ENCODE measurements at regions not wholly inside any gene's neighbourhood (a gene's known extent, or its start where the extent isn't known, plus 50 kb on each side); places are given as distances from the start of the nearest gene placed in this dataset.

DNA sequence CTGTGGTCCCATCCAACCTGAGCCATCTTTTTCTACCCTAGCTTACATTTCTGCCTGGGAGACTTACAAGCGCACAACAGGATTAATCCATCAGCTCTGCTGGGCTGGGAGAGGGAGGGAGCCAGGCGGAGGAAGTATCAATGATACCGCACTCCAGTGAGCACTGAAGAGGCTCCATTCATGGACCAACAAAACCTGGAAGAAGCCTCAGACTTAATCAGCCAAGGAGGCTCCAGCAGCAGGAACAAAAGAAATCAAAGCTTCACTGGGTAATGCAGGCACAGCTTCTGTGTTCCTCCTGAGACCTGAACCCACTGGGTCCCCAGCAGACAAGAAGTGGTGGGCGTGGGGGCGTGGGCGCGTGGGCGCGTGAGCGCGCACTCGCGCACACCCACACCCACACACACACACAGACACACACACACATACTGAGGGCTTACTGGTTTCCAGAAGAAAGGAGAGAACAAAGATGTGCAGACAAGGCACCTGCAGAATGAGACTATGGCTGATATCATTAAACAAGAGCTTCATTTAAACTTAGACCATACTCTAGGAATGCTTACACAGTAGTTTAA is 87.0 kb upstream of the BOC start (continued):
- no peak for TF ChIP-seq SRF (IDR thresholded peaks at IDR 0.05; ENCODE audit: low read depth, low read length)
- no peak for TF ChIP-seq SP2 (IDR thresholded peaks at IDR 0.05; ENCODE audit: low read length)
- no peak for TF ChIP-seq ASH2L (IDR thresholded peaks at IDR 0.05; ENCODE audit: low read length)
- TF ChIP-seq, protein P1, sequence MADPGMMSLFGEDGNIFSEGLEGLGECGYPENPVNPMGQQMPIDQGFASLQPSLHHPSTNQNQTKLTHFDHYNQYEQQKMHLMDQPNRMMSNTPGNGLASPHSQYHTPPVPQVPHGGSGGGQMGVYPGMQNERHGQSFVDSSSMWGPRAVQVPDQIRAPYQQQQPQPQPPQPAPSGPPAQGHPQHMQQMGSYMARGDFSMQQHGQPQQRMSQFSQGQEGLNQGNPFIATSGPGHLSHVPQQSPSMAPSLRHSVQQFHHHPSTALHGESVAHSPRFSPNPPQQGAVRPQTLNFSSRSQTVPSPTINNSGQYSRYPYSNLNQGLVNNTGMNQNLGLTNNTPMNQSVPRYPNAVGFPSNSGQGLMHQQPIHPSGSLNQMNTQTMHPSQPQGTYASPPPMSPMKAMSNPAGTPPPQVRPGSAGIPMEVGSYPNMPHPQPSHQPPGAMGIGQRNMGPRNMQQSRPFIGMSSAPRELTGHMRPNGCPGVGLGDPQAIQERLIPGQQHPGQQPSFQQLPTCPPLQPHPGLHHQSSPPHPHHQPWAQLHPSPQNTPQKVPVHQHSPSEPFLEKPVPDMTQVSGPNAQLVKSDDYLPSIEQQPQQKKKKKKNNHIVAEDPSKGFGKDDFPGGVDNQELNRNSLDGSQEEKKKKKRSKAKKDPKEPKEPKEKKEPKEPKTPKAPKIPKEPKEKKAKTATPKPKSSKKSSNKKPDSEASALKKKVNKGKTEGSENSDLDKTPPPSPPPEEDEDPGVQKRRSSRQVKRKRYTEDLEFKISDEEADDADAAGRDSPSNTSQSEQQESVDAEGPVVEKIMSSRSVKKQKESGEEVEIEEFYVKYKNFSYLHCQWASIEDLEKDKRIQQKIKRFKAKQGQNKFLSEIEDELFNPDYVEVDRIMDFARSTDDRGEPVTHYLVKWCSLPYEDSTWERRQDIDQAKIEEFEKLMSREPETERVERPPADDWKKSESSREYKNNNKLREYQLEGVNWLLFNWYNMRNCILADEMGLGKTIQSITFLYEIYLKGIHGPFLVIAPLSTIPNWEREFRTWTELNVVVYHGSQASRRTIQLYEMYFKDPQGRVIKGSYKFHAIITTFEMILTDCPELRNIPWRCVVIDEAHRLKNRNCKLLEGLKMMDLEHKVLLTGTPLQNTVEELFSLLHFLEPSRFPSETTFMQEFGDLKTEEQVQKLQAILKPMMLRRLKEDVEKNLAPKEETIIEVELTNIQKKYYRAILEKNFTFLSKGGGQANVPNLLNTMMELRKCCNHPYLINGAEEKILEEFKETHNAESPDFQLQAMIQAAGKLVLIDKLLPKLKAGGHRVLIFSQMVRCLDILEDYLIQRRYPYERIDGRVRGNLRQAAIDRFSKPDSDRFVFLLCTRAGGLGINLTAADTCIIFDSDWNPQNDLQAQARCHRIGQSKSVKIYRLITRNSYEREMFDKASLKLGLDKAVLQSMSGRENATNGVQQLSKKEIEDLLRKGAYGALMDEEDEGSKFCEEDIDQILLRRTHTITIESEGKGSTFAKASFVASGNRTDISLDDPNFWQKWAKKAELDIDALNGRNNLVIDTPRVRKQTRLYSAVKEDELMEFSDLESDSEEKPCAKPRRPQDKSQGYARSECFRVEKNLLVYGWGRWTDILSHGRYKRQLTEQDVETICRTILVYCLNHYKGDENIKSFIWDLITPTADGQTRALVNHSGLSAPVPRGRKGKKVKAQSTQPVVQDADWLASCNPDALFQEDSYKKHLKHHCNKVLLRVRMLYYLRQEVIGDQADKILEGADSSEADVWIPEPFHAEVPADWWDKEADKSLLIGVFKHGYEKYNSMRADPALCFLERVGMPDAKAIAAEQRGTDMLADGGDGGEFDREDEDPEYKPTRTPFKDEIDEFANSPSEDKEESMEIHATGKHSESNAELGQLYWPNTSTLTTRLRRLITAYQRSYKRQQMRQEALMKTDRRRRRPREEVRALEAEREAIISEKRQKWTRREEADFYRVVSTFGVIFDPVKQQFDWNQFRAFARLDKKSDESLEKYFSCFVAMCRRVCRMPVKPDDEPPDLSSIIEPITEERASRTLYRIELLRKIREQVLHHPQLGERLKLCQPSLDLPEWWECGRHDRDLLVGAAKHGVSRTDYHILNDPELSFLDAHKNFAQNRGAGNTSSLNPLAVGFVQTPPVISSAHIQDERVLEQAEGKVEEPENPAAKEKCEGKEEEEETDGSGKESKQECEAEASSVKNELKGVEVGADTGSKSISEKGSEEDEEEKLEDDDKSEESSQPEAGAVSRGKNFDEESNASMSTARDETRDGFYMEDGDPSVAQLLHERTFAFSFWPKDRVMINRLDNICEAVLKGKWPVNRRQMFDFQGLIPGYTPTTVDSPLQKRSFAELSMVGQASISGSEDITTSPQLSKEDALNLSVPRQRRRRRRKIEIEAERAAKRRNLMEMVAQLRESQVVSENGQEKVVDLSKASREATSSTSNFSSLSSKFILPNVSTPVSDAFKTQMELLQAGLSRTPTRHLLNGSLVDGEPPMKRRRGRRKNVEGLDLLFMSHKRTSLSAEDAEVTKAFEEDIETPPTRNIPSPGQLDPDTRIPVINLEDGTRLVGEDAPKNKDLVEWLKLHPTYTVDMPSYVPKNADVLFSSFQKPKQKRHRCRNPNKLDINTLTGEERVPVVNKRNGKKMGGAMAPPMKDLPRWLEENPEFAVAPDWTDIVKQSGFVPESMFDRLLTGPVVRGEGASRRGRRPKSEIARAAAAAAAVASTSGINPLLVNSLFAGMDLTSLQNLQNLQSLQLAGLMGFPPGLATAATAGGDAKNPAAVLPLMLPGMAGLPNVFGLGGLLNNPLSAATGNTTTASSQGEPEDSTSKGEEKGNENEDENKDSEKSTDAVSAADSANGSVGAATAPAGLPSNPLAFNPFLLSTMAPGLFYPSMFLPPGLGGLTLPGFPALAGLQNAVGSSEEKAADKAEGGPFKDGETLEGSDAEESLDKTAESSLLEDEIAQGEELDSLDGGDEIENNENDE (IDR thresholded peaks at IDR 0.05; ENCODE audit: insufficient replicate concordance, low read length) = no peak
- TF ChIP-seq, protein P2, sequence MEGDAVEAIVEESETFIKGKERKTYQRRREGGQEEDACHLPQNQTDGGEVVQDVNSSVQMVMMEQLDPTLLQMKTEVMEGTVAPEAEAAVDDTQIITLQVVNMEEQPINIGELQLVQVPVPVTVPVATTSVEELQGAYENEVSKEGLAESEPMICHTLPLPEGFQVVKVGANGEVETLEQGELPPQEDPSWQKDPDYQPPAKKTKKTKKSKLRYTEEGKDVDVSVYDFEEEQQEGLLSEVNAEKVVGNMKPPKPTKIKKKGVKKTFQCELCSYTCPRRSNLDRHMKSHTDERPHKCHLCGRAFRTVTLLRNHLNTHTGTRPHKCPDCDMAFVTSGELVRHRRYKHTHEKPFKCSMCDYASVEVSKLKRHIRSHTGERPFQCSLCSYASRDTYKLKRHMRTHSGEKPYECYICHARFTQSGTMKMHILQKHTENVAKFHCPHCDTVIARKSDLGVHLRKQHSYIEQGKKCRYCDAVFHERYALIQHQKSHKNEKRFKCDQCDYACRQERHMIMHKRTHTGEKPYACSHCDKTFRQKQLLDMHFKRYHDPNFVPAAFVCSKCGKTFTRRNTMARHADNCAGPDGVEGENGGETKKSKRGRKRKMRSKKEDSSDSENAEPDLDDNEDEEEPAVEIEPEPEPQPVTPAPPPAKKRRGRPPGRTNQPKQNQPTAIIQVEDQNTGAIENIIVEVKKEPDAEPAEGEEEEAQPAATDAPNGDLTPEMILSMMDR (IDR thresholded peaks at IDR 0.05; ENCODE audit: control extremely low read depth in 1 of 3, insufficient read depth in 1 of 3, low read depth in 1 of 3, low read length in 3 of 3) = no peak
- TF ChIP-seq KDM5A (IDR thresholded peaks at IDR 0.05; ENCODE audit: low read length) = no peak
- no peak for TF ChIP-seq NRF1 (IDR thresholded peaks at IDR 0.05; ENCODE audit: low read depth, low read length)
